GM20000 (cell line): ENCODE measurements at regions not wholly inside any gene's neighbourhood (a gene's known extent, or its start where the extent isn't known, plus 50 kb on each side); places are given as distances from the start of the nearest gene placed in this dataset.

Experiments
- DNase-seq: peaks from one replicate; pipeline ENCODE4 v3.0.0; 2012; ENCODE audit warnings: low spot score
- TF ChIP-seq, protein P1 (sequence below): IDR thresholded peaks from 2 replicates; pipeline ENCODE4 v1.5.1; 2012; ENCODE audit warnings: mild to moderate bottlenecking, control low read depth; ENCODE audit errors: extremely low read depth, missing control alignments

DNA sequence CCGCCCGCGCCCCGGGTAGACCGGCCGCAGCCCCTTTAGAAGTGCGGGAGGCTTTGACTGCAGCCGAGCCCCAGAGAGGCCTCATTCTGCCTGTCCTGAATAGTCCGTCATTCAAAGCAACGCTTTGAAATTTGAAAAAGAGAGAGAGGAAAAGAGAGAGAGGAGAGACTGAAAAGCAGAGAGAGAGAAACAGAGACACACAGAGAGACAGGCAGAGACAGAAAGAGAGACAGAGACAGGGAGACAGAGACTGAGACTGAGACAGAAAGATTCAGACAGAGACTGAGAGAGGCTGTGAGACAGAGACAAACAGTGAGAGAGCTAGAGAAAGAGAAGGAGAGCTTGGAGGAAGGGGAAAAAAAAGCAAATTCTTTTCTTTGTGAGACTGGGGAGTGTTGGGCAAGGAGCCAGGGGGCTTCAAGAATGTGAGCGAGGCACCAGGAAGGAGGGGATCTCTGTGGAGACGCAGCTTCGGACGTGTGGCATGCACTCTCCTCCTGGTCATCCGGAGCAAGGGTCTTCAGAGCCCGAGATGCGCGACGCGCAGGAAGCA lies 73.1 kb downstream of the MYCN start:
- no peak for DNase-seq
- TF ChIP-seq, protein P1, sequence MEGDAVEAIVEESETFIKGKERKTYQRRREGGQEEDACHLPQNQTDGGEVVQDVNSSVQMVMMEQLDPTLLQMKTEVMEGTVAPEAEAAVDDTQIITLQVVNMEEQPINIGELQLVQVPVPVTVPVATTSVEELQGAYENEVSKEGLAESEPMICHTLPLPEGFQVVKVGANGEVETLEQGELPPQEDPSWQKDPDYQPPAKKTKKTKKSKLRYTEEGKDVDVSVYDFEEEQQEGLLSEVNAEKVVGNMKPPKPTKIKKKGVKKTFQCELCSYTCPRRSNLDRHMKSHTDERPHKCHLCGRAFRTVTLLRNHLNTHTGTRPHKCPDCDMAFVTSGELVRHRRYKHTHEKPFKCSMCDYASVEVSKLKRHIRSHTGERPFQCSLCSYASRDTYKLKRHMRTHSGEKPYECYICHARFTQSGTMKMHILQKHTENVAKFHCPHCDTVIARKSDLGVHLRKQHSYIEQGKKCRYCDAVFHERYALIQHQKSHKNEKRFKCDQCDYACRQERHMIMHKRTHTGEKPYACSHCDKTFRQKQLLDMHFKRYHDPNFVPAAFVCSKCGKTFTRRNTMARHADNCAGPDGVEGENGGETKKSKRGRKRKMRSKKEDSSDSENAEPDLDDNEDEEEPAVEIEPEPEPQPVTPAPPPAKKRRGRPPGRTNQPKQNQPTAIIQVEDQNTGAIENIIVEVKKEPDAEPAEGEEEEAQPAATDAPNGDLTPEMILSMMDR = no peak

DNA sequence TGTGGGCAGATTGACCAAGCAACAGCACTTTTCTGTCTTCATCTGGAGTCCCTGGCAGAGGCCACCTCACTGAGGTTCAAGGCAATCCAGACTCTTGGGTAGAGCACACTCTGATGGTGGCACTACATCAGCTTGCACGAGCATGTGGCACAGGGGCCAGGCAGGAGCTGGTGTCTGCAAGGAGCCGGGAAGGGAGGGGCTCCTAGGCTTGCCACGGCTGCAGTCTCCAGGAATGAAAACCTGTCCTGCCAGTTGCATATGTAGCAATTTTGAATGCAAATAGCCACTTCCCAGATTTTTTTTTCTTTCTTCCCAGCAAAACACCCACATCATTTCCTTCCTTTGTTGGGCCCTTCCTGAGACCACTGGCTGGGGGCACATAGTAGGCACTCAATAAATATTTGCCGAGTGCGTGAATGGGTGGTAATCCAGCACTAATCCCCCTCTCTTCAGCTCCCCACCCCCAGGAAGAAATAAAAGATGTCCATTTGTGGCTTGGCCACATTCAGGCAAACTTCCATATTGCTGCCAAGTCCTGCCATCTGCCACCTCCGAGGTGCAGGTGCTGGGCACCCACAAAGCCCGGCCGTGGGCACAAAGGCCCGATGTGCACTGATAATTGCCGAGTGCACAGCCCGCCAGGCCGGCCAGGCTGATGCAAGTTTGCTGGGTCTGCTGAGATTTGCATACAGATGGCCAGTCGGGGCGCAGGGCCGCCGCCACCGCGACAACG lies 72.4 kb downstream of the MYCN start:
- TF ChIP-seq, protein P1 = no peak
- DNase-seq = no peak

DNA sequence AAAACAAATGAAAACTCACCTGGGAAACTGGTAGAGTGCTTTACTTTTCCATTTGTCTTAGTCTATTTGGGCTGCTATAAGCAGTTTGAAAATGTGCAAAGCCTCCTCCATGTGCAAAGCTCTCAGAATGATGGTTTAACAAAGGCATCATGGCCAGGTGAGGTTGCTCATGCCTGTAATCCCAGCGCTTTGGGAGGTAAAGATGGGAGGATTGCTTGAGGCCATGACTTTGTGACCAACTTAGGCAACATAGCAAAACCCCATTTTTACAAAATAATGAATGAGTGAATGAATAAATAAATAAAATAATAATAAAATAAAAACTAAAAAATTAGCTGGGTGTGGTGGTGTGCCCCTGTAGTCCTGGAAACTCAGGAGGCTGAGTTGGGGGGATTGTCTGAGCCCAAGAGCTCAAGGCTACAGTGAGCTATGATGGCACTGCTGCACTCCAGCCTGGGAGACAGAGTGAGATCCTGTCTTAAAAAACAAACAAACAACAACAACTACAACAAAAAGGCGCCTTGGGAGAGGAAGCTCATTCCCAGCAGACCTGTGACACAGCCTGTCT lies 71.8 kb downstream of the MYCN start:
- TF ChIP-seq, protein P1 = no peak
- DNase-seq = no peak

DNA sequence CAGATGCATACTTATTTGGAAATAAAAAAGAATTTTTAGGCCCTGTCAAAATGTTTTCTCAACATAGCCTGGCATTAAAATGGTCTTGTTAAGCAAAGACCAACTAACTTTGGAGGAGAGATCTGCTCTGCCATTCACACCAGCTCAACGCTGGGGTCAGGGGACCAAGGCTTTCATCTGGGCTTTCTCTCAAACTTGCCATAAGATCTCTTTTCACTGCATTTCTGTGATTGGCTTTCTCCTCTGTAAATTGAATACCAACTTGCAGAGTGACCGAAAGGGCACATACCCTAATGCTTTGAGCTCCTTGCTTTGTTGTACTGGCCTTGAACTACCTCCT lies 71.2 kb downstream of the MYCN start:
- DNase-seq = no peak
- TF ChIP-seq, protein P1 = no peak

DNA sequence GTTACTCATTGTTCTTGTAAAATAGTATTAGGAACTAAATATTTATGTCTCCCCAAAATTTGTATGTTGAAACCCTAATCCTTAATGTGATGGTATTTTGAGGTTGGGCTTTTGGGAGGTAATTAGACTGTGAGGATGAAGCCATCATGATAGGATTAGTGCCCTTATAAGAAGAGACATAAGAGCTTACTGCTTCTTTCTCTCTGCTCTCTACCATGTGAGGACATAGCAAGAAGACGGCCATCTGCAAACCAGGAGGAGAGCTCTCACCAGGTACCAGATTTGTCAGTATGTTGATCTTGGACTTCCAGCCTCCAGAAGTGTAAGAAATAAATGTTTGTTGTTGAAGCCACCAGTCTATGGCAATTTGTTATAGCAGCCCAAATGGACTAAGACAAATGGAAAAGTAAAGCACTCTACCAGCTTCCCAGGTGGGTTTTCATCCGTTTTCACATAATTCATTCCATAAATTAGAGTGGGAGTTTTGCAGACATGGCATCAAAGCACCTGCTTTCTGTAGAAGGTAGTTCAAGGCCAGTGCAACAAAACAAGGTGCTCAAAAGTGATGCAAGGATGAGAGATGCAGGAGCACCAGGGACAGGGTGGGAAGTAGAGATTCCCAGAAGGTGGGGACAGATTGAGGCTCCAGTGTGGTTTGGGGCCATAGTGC lies 70.7 kb downstream of the MYCN start:
- no peak for DNase-seq
- TF ChIP-seq, protein P1 = no peak

DNA sequence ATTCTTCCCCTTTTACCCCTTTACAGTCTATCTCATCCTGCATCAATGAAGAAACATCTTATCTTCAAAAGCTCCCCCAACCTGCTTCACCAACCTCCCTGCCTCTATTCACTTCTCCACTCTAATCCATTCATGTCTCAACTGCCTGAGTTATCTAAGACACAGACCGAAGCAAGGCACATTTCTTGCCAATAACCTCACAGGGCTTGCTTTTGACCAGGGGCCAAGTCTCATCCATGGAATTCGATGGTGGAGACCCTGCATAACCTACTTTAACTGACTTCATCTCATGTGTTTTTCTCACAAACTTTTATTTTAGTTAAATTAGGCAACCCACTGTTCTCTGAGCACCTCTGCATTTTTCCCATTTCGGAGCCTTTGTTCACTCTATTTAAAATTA lies 69.7 kb downstream of the MYCN start:
- no peak for DNase-seq
- TF ChIP-seq, protein P1 = no peak

DNA sequence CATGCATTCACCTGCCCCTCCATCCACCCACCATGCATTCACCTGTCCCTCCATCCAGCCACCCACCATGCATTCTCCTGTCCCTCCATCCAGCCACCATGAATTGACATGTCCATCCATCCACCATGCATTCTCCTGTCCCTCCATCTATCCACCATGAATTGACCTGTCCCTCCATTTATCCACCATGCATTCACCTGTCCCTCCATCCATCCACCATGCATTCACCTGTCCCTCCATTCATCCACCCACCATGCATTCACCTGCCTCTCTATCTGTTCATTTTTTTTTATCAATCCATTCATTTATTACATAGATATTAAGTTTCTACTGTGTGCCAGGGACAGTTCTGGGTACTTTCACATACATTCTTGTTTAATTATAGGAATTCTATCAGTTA lies 69.2 kb downstream of the MYCN start:
- TF ChIP-seq, protein P1 = no peak
- no peak for DNase-seq
